Breast epithelium (tissue), 3 donors: ENCODE measurements at regions not wholly inside any gene's neighbourhood (a gene's known extent, or its start where the extent isn't known, plus 50 kb on each side); places are given as distances from the start of the nearest gene placed in this dataset.

Experiments
- POLR2A ChIP-seq: fragments of 450-650 bp; IDR thresholded peaks from one replicate; pipeline ENCODE4 v1.6.1; 2016; ENCODE audit warnings: antibody characterized with exemption, mild to moderate bottlenecking, moderate library complexity
- POLR2AphosphoS5 ChIP-seq, 3 donors: sonication (generic); formaldehyde crosslinking; IDR thresholded peaks; one replicate each; pipeline ENCODE4 v1.6.1; 2017; ENCODE audit warnings: antibody characterized with exemption in 3 of 3
- TF ChIP-seq, protein P1 (sequence below), 3 donors: fragments of 450-650 bp; IDR thresholded peaks; one replicate each; pipeline ENCODE4 v1.5.1; 2016 to 2017; ENCODE audit warnings: antibody characterized with exemption in 3 of 3, mild to moderate bottlenecking in 3 of 3, moderate library complexity in 3 of 3

DNA sequence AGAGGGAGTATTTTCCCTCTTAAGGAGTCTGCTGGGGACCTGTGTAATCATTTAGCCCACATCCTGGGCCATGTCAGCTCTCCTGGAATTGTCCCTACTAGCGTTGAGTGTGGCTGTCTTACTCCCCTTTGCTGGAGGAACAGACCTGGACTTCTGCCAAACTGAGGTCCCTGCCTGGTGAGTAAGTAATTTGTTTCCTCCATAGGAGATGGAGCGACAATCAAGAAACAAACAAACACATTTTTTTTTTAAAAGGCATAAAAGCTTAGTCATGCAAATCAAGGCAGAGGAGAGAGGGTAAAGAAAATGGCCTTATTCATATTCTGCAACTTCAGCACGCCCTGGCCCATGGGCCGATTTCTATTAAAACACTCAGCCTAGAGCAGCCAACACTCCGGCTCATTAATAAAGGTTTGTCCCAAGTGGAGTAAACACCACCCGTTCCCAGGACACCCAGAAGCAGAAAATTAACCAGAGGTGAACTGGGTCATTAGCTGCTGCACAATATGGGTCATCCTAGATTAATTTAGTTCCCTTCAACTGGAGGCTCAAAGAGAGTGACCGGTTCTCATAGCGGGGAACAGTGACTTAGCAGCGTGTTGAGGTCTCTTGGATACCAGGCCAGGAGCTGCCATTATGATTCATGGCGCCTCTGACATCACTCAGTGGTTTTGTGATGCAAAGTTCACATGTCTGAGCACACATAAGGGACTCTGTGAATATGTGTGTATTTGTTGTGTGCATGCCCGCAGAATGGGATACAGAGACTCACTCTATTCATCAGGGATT is 165.0 kb upstream of the SULF2 start:
- TF ChIP-seq, protein P1, sequence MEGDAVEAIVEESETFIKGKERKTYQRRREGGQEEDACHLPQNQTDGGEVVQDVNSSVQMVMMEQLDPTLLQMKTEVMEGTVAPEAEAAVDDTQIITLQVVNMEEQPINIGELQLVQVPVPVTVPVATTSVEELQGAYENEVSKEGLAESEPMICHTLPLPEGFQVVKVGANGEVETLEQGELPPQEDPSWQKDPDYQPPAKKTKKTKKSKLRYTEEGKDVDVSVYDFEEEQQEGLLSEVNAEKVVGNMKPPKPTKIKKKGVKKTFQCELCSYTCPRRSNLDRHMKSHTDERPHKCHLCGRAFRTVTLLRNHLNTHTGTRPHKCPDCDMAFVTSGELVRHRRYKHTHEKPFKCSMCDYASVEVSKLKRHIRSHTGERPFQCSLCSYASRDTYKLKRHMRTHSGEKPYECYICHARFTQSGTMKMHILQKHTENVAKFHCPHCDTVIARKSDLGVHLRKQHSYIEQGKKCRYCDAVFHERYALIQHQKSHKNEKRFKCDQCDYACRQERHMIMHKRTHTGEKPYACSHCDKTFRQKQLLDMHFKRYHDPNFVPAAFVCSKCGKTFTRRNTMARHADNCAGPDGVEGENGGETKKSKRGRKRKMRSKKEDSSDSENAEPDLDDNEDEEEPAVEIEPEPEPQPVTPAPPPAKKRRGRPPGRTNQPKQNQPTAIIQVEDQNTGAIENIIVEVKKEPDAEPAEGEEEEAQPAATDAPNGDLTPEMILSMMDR (IDR thresholded peaks at IDR 0.05) = no peak
- TF ChIP-seq POLR2AphosphoS5 (IDR thresholded peaks at IDR 0.05) (no peak), POLR2A (no peak)
